ENCODE measurements at regions not wholly inside any gene's neighbourhood (a gene's known extent, or its start where the extent isn't known, plus 50 kb on each side); places are given as distances from the start of the nearest gene placed in this dataset.
A peak's percentile ranks its signal among the peaks of the same experiment; 100 is the strongest.

GRCh38 chr7:29723599-29723998, 82.7 kb upstream of the WIPF3 start:
- H3K56ac ChIP-seq (replicated peaks; ENCODE audit: insufficient read length, low read depth, low read length), result no peak overlapping the region
- H3K23me2 ChIP-seq (ENCODE audit: low read depth, low read length), result peaks cover 4% of the 10 kb centered on the region; the same call in 1 of the 2 replicates
- H4K8ac ChIP-seq (ENCODE audit: extremely low read depth, insufficient read depth, low read length), result no peak overlapping the region
- no peak overlapping the region for H3K14ac ChIP-seq (ENCODE audit: insufficient read length)
- H3K79me2 ChIP-seq (ENCODE audit: control insufficient read depth in 1 of 2, insufficient read depth in 2 of 2, low read length in 2 of 2), result no peaks in the 10 kb centered on the region
- POLR2A ChIA-PET (ENCODE audit: partially characterized antibody), result no interaction called here
- no peak overlapping the region for H4K5ac ChIP-seq (ENCODE audit: insufficient read length, low read depth, low read length)
- peaks cover 0 to 5% (median 0%) of the 10 kb centered on the region in 4 experiments; a peak in 3 of 7 replicates for H3K4me1 ChIP-seq (replicated peaks in 1 of 4; ENCODE audit: control insufficient read depth in 3 of 4, insufficient read depth in 4 of 4, low read length in 3 of 4)
- H3K4me2 ChIP-seq (ENCODE audit: insufficient read depth in 1 of 2, low read depth in 2 of 2, low read length in 2 of 2), result no peak overlapping the region; a peak in 2 of 4 replicates
- no peaks in the 10 kb centered on the region for H4K20me1 ChIP-seq (replicated peaks in 1 of 2; ENCODE audit: control insufficient read depth in 1 of 2, insufficient read depth in 2 of 2, low read length in 2 of 2)
- no peak for DNase-seq (ENCODE audit: low read depth in 1 of 2, low spot score in 2 of 2)
- H2BK15ac ChIP-seq (ENCODE audit: low read length), result peak overlapping the region; percentile 50; the same call in 1 of the 2 replicates
- no peak overlapping the region for H2BK120ac ChIP-seq (replicated peaks; ENCODE audit: low read depth, low read length)
- peak overlapping the region; percentile 99 for H2AFZ ChIP-seq (ENCODE audit: low read length)
- H3K9ac ChIP-seq (replicated peaks in 1 of 4; ENCODE audit: extremely low read depth in 1 of 4, low read depth in 3 of 4, low read length in 3 of 4), result no peak overlapping the region
- no peak overlapping the region for H3K18ac ChIP-seq (ENCODE audit: extremely low read depth, low read length)
- no peak for TF ChIP-seq USF2 (IDR thresholded peaks at IDR 0.05; ENCODE audit: low read length)
- TF ChIP-seq TEAD4 (IDR thresholded peaks at IDR 0.05; ENCODE audit: low read depth, low read length), result no peak
- TF ChIP-seq SRF (IDR thresholded peaks at IDR 0.05; ENCODE audit: low read depth, low read length), result no peak
- no peak for TF ChIP-seq RBBP5 (IDR thresholded peaks at IDR 0.05; ENCODE audit: borderline replicate concordance, low read depth, low read length)
- no peak for TF ChIP-seq CTCF (IDR thresholded peaks at IDR 0.05; ENCODE audit: control extremely low read depth in 1 of 3, insufficient read depth in 1 of 3, low read depth in 1 of 3, low read length in 3 of 3)
- TF ChIP-seq PHF8 (conservative IDR thresholded peaks at IDR 0.05; ENCODE audit: low read depth, low read length), result no peak
- no peak for TF ChIP-seq BCL11A (IDR thresholded peaks at IDR 0.05; ENCODE audit: low read depth in 2 of 2, low read length in 2 of 2)
- TF ChIP-seq TCF12 (IDR thresholded peaks at IDR 0.05; ENCODE audit: low read depth, low read length), result no peak
- no peak for TF ChIP-seq KDM5A (IDR thresholded peaks at IDR 0.05; ENCODE audit: low read length)
- TF ChIP-seq BRCA1 (IDR thresholded peaks at IDR 0.05; ENCODE audit: low read depth, low read length), result no peak
- TF ChIP-seq KDM1A (IDR thresholded peaks at IDR 0.05; ENCODE audit: borderline replicate concordance, low read length), result no peak
- peak overlapping the region; percentile 51; the same call in 1 of the 2 replicates for H2BK20ac ChIP-seq (ENCODE audit: low read length)
- no peak overlapping the region for H3K27ac ChIP-seq (ENCODE audit: low read depth, low read length)
- H3K23ac ChIP-seq (ENCODE audit: insufficient read length), result no peak overlapping the region
- H3K4ac ChIP-seq (replicated peaks; ENCODE audit: insufficient read length, low read depth, low read length), result peak overlapping the region; percentile 8
- peak overlapping the region; percentile 83; the same call in 1 of the 2 replicates for H2AK5ac ChIP-seq (ENCODE audit: low read depth, low read length)
- H3K4me3 ChIP-seq (ENCODE audit: extremely low read depth in 1 of 4, insufficient read depth in 2 of 4, low read depth in 3 of 4, low read length in 4 of 4), result no peak overlapping the region
- WGBS, 2 experiments (ENCODE audit: extremely low coverage in 1 of 2, insufficient coverage in 1 of 2, insufficient read length in 1 of 2, insufficient replicate concordance in 2 of 2, low coverage in 1 of 2, low lambda C conversion rate in 2 of 2, missing lambda C conversion rate in 1 of 2), result 93% methylated on average over 5 of the region's 5 CpGs; no CpG with 5 or more reads in 1 of the 2 experiments
- FAIRE-seq, result no peak
- H2BK5ac ChIP-seq (ENCODE audit: low read depth, low read length), result 0 out of 2 replicates have a peak overlapping the region, but pooled peaks have one; percentile 8
- no peaks in the 10 kb centered on the region for H3K9me3 ChIP-seq (ENCODE audit: insufficient read depth in 2 of 2, low read depth in 1 of 2, low read length in 1 of 2)
- H2BK12ac ChIP-seq (ENCODE audit: low read depth, low read length), result peak overlapping the region; percentile 76
- CTCF ChIA-PET (ENCODE audit: partially characterized antibody), result interaction anchor here (0.7 kb wide), 2 partner anchors 35 to 254 kb away, joined by 3 read pairs; no protein-coding TSS in a partner anchor
- H3K27me3 ChIP-seq (replicated peaks in 1 of 4; ENCODE audit: control insufficient read depth in 3 of 4, extremely low read depth in 1 of 4, insufficient read depth in 3 of 4, low read length in 3 of 4), result no peaks in the 10 kb centered on the region
- H3K79me1 ChIP-seq (ENCODE audit: low read depth, low read length), result no peaks in the 10 kb centered on the region
- no peaks in the 10 kb centered on the region for H3K36me3 ChIP-seq (ENCODE audit: control insufficient read depth in 2 of 4, insufficient read depth in 4 of 4, low read length in 3 of 4)
- H4K91ac ChIP-seq (replicated peaks; ENCODE audit: insufficient read length, low read length), result peak overlapping the region; percentile 89
